ENCODE measurements at regions not wholly inside any gene's neighbourhood (a gene's known extent, or its start where the extent isn't known, plus 50 kb on each side); places are given as distances from the start of the nearest gene placed in this dataset.
A peak's percentile ranks its signal among the peaks of the same experiment; 100 is the strongest.

DNA sequence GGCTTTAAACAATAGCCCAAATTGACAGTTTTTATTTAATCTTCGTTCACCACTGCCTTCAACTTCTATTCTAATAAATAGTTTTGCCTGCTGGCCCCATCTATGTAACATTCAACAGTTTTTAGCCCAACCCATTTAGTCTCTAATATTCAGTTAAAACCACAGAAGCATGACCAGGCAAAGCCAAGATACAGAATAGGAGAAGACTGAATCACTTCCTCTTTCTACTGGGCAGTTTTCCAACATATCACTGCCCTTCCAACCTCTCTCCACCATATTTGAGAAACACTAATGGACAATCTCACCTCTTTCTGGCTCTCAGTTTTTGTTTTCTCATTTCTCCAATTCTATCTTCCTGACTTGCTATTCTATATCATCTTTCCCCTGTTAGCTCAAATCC, 352.9 kb downstream of the DNAH5 start:
- Histone ChIP-seq H2BK12ac (ENCODE audit: low read length in 2 of 2) (no peak overlapping the region), H3K27ac (ENCODE audit: low read length, poor library complexity, severe bottlenecking) (peak overlapping the region; percentile 62), H3K9me3 (ENCODE audit: control insufficient read depth, low read length) (peaks cover under 1% of the 10 kb centered on the region), H4K91ac (ENCODE audit: low read length) (no peak overlapping the region), H3K4ac (ENCODE audit: low read depth in 1 of 2, low read length in 2 of 2) (no peak overlapping the region), H3K79me1 (replicated peaks; ENCODE audit: low read length, poor library complexity, severe bottlenecking) (no peaks in the 10 kb centered on the region), H2BK120ac (ENCODE audit: low read depth, low read length) (no peak overlapping the region), H3K14ac (ENCODE audit: low read length in 2 of 2) (no peak overlapping the region), H2BK5ac (ENCODE audit: low read depth, low read length, poor library complexity, severe bottlenecking) (no peak overlapping the region), H3K9ac (ENCODE audit: low read length) (no peak overlapping the region), H3K4me2 (ENCODE audit: low read length, poor library complexity, severe bottlenecking) (no peak overlapping the region), H3K18ac (ENCODE audit: low read depth in 1 of 2, low read length in 2 of 2) (no peak overlapping the region), H3K36me3 (ENCODE audit: control insufficient read depth in 1 of 2, insufficient read depth in 2 of 2, low read depth in 1 of 2, low read length in 2 of 2) (no peaks in the 10 kb centered on the region), H4K8ac (ENCODE audit: low read length) (no peak overlapping the region), H3K4me1 (ENCODE audit: control insufficient read depth, insufficient read depth, low read depth, low read length) (peaks cover 1% of the 10 kb centered on the region), H2BK15ac (ENCODE audit: low read depth, poor library complexity, severe bottlenecking) (no peak overlapping the region), H2AK5ac (ENCODE audit: low read length, severe bottlenecking) (no peak overlapping the region), H3K4me3 (ENCODE audit: insufficient read depth in 1 of 2, low read depth in 1 of 2, low read length in 2 of 2) (no peak overlapping the region), H2AFZ (ENCODE audit: low read depth, low read length) (no peak overlapping the region), H3K23ac (ENCODE audit: low read length in 2 of 2) (no peak overlapping the region), H3K27me3 (ENCODE audit: control insufficient read depth in 1 of 2, insufficient read depth in 1 of 2, low read length in 2 of 2) (no peaks in the 10 kb centered on the region)
- DNase-seq, result peak; percentile 50
- WGBS, result 15% methylated on average over 1 of the region's 1 CpG

DNA sequence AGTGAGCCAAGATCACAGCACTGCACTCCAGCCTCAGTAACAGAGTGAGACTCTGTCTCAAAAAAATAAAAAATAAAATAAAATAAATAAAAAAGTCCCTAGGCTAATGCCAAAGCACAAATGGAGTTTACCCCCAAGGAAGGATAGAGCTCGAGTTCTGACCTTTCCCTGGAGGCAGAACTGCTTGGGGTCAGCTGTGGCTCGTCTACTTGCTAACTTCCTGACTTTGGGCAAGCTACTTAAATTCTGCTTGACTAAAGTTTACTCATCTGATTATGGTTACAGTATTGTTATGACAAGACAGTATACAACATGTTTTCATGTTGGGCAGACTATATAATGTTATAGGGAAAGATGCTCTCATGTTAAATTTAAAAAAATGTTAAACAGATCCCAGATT, 359.2 kb downstream of the DNAH5 start:
- H2BK12ac ChIP-seq (ENCODE audit: low read length in 2 of 2), result no peak overlapping the region
- no peaks in the 10 kb centered on the region for H3K79me1 ChIP-seq (replicated peaks; ENCODE audit: low read length, poor library complexity, severe bottlenecking)
- H2BK120ac ChIP-seq (ENCODE audit: low read depth, low read length), result no peak overlapping the region
- H4K91ac ChIP-seq (ENCODE audit: low read length), result no peak overlapping the region
- no peak overlapping the region for H2BK15ac ChIP-seq (ENCODE audit: low read depth, poor library complexity, severe bottlenecking)
- H3K23ac ChIP-seq (ENCODE audit: low read length in 2 of 2), result no peak overlapping the region
- 27% methylated on average over 2 of the region's 2 CpGs for WGBS
- H2AFZ ChIP-seq (ENCODE audit: low read depth, low read length), result no peak overlapping the region
- H3K9me3 ChIP-seq (ENCODE audit: control insufficient read depth, low read length), result no peaks in the 10 kb centered on the region
- H3K4me2 ChIP-seq (ENCODE audit: low read length, poor library complexity, severe bottlenecking), result no peak overlapping the region
- H2BK5ac ChIP-seq (ENCODE audit: low read depth, low read length, poor library complexity, severe bottlenecking), result no peak overlapping the region
- no peak overlapping the region for H3K9ac ChIP-seq (ENCODE audit: low read length)
- H3K27ac ChIP-seq (ENCODE audit: low read length, poor library complexity, severe bottlenecking), result no peak overlapping the region
- no peaks in the 10 kb centered on the region for H3K27me3 ChIP-seq (ENCODE audit: control insufficient read depth in 1 of 2, insufficient read depth in 1 of 2, low read length in 2 of 2)
- H4K8ac ChIP-seq (ENCODE audit: low read length), result no peak overlapping the region
- H3K18ac ChIP-seq (ENCODE audit: low read depth in 1 of 2, low read length in 2 of 2), result no peak overlapping the region
- H2AK5ac ChIP-seq (ENCODE audit: low read length, severe bottlenecking), result no peak overlapping the region
- no peak overlapping the region for H3K4ac ChIP-seq (ENCODE audit: low read depth in 1 of 2, low read length in 2 of 2)
- no peak overlapping the region for H3K14ac ChIP-seq (ENCODE audit: low read length in 2 of 2)
- no peak overlapping the region for H3K4me3 ChIP-seq (ENCODE audit: insufficient read depth in 1 of 2, low read depth in 1 of 2, low read length in 2 of 2)
- peaks cover 1% of the 10 kb centered on the region for H3K4me1 ChIP-seq (ENCODE audit: control insufficient read depth, insufficient read depth, low read depth, low read length)
- DNase-seq, result no peak
- H3K36me3 ChIP-seq (ENCODE audit: control insufficient read depth in 1 of 2, insufficient read depth in 2 of 2, low read depth in 1 of 2, low read length in 2 of 2), result no peaks in the 10 kb centered on the region

DNA sequence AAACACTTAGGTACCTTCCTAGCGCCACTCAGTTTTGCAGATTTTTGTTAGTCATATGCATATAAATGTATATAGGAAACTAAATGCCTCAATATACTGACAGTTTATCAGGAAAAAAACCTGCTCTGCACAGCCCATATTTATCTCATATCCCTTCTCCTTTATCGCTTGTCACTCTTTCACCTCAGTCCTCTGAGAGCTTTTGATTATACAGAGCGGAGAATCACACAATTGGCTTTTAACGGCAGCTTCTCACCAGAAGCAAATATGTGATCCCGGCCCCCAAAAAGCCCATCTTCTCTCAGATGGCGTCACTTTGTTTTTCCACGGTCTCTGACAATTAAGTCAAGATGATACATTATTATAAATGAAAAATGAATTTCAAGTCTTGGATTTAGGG, 362.6 kb downstream of the DNAH5 start:
- no peak for DNase-seq
- Histone ChIP-seq H2BK15ac (ENCODE audit: low read depth, poor library complexity, severe bottlenecking) (no peak overlapping the region), H3K14ac (ENCODE audit: low read length in 2 of 2) (no peak overlapping the region), H4K8ac (ENCODE audit: low read length) (no peak overlapping the region), H3K4me3 (ENCODE audit: insufficient read depth in 1 of 2, low read depth in 1 of 2, low read length in 2 of 2) (no peak overlapping the region), H3K4ac (ENCODE audit: low read depth in 1 of 2, low read length in 2 of 2) (no peak overlapping the region), H2AFZ (ENCODE audit: low read depth, low read length) (no peak overlapping the region), H3K9me3 (ENCODE audit: control insufficient read depth, low read length) (no peaks in the 10 kb centered on the region), H3K27me3 (ENCODE audit: control insufficient read depth in 1 of 2, insufficient read depth in 1 of 2, low read length in 2 of 2) (no peaks in the 10 kb centered on the region), H2AK5ac (ENCODE audit: low read length, severe bottlenecking) (no peak overlapping the region), H3K4me1 (ENCODE audit: control insufficient read depth, insufficient read depth, low read depth, low read length) (no peaks in the 10 kb centered on the region), H4K91ac (ENCODE audit: low read length) (no peak overlapping the region), H2BK5ac (ENCODE audit: low read depth, low read length, poor library complexity, severe bottlenecking) (no peak overlapping the region), H2BK120ac (ENCODE audit: low read depth, low read length) (no peak overlapping the region), H3K9ac (ENCODE audit: low read length) (no peak overlapping the region), H3K4me2 (ENCODE audit: low read length, poor library complexity, severe bottlenecking) (no peak overlapping the region), H3K27ac (ENCODE audit: low read length, poor library complexity, severe bottlenecking) (no peak overlapping the region), H2BK12ac (ENCODE audit: low read length in 2 of 2) (no peak overlapping the region), H3K23ac (ENCODE audit: low read length in 2 of 2) (no peak overlapping the region), H3K79me1 (replicated peaks; ENCODE audit: low read length, poor library complexity, severe bottlenecking) (no peaks in the 10 kb centered on the region), H3K36me3 (ENCODE audit: control insufficient read depth in 1 of 2, insufficient read depth in 2 of 2, low read depth in 1 of 2, low read length in 2 of 2) (no peaks in the 10 kb centered on the region), H3K18ac (ENCODE audit: low read depth in 1 of 2, low read length in 2 of 2) (no peak overlapping the region)
- 89% methylated on average over 4 of the region's 7 CpGs for WGBS

DNA sequence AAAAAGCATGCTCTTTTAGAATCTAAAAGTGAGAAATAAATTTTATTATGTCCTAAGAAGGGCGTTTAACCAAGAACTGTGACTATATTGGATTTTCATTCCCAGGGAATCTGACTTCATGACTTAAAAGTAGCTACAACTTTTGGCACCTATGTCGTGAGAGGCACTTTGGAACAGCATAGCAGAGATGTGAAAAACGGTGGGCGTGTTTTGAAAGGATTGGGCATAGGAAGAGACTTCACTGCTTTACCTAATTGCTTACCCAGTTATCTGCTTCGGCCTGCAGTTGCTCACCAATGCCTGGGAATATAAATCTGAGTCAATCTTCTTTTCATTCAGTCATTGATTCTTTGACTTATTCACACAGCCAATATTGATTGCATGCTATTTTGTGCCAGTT, 363.4 kb downstream of the DNAH5 start:
- Histone ChIP-seq H2BK120ac (ENCODE audit: low read depth, low read length) (no peak overlapping the region), H4K91ac (ENCODE audit: low read length) (no peak overlapping the region), H3K23ac (ENCODE audit: low read length in 2 of 2) (no peak overlapping the region), H2AK5ac (ENCODE audit: low read length, severe bottlenecking) (no peak overlapping the region), H3K4me2 (ENCODE audit: low read length, poor library complexity, severe bottlenecking) (no peak overlapping the region), H2BK5ac (ENCODE audit: low read depth, low read length, poor library complexity, severe bottlenecking) (no peak overlapping the region), H3K9me3 (ENCODE audit: control insufficient read depth, low read length) (no peaks in the 10 kb centered on the region), H2BK15ac (ENCODE audit: low read depth, poor library complexity, severe bottlenecking) (no peak overlapping the region), H3K27ac (ENCODE audit: low read length, poor library complexity, severe bottlenecking) (no peak overlapping the region), H3K4ac (ENCODE audit: low read depth in 1 of 2, low read length in 2 of 2) (no peak overlapping the region), H3K4me3 (ENCODE audit: insufficient read depth in 1 of 2, low read depth in 1 of 2, low read length in 2 of 2) (no peak overlapping the region), H3K36me3 (ENCODE audit: control insufficient read depth in 1 of 2, insufficient read depth in 2 of 2, low read depth in 1 of 2, low read length in 2 of 2) (no peaks in the 10 kb centered on the region), H3K9ac (ENCODE audit: low read length) (no peak overlapping the region), H3K18ac (ENCODE audit: low read depth in 1 of 2, low read length in 2 of 2) (no peak overlapping the region), H3K27me3 (ENCODE audit: control insufficient read depth in 1 of 2, insufficient read depth in 1 of 2, low read length in 2 of 2) (no peaks in the 10 kb centered on the region), H4K8ac (ENCODE audit: low read length) (no peak overlapping the region), H3K14ac (ENCODE audit: low read length in 2 of 2) (no peak overlapping the region), H2BK12ac (ENCODE audit: low read length in 2 of 2) (no peak overlapping the region), H3K79me1 (replicated peaks; ENCODE audit: low read length, poor library complexity, severe bottlenecking) (no peaks in the 10 kb centered on the region), H3K4me1 (ENCODE audit: control insufficient read depth, insufficient read depth, low read depth, low read length) (no peaks in the 10 kb centered on the region), H2AFZ (ENCODE audit: low read depth, low read length) (no peak overlapping the region)
- 55% methylated on average over 5 of the region's 5 CpGs for WGBS
- no peak for DNase-seq

Measured in mesenchymal stem cell (in vitro differentiated cells and primary cell).